ENCODE measurements at regions not wholly inside any gene's neighbourhood (a gene's known extent, or its start where the extent isn't known, plus 50 kb on each side); places are given as distances from the start of the nearest gene placed in this dataset.

- DNase-seq: no peak
These were observed 2126.8 kb downstream of the PCDH9 start for GRCh38 chr13:65103351-65103750.

GRCh38 chr13:65095161-65096082 is 2134.7 kb downstream of the PCDH9 start:
- peak; percentile 6 for DNase-seq

GRCh38 chr13:65093357-65093756 is 2136.8 kb downstream of the PCDH9 start:
- DNase-seq: no peak

GRCh38 chr13:65091031-65091430 is 2139.1 kb downstream of the PCDH9 start:
- no peak for DNase-seq

- peak; percentile 79 for DNase-seq
These were observed 2139.9 kb downstream of the PCDH9 start for GRCh38 chr13:65090186-65090585.

GRCh38 chr13:65088906-65089305 is 2141.2 kb downstream of the PCDH9 start:
- DNase-seq: no peak

- no peak for DNase-seq
These were observed 2144.2 kb downstream of the PCDH9 start for GRCh38 chr13:65085977-65086376.

GRCh38 chr13:65074248-65074647 is 2155.9 kb downstream of the PCDH9 start:
- DNase-seq: no peak

GRCh38 chr13:65064967-65065366 is 2165.2 kb downstream of the PCDH9 start:
- DNase-seq: no peak

- DNase-seq: no peak
These were observed 2166.4 kb downstream of the PCDH9 start for GRCh38 chr13:65063753-65064152.

- DNase-seq: no peak
These were observed 2172.2 kb downstream of the PCDH9 start for GRCh38 chr13:65057986-65058385.

GRCh38 chr13:65054277-65054676 is 2175.9 kb downstream of the PCDH9 start:
- peak; percentile 38 for DNase-seq

- DNase-seq: no peak
These were observed 2193.1 kb downstream of the PCDH9 start for GRCh38 chr13:65036999-65037398.

- no peak for DNase-seq
These were observed 2194.8 kb downstream of the PCDH9 start for GRCh38 chr13:65035302-65035701.

- DNase-seq: no peak
These were observed 2195.9 kb downstream of the PCDH9 start for GRCh38 chr13:65034266-65034665.

GRCh38 chr13:65032825-65033224 is 2197.3 kb downstream of the PCDH9 start:
- no peak for DNase-seq

- DNase-seq: no peak
These were observed 2202.0 kb downstream of the PCDH9 start for GRCh38 chr13:65028101-65028500.

GRCh38 chr13:65026505-65026904 is 2203.6 kb downstream of the PCDH9 start:
- DNase-seq: no peak

- no peak for DNase-seq
These were observed 2218.8 kb downstream of the PCDH9 start for GRCh38 chr13:65011378-65011777.

- no peak for DNase-seq
These were observed 2232.7 kb downstream of the PCDH9 start for GRCh38 chr13:64997438-64997837.

- DNase-seq: no peak
These were observed 2236.5 kb downstream of the PCDH9 start for GRCh38 chr13:64993514-64994164.

- DNase-seq: no peak
These were observed 2237.8 kb downstream of the PCDH9 start for GRCh38 chr13:64992314-64992713.

GRCh38 chr13:64985075-64985474 is 2245.1 kb downstream of the PCDH9 start:
- no peak for DNase-seq

- no peak for DNase-seq
These were observed 2267.7 kb downstream of the PCDH9 start for GRCh38 chr13:64962404-64962803.

All from NCI-H446 treated with DMSO at 0.1 percent for 48 hours (cell line).